Keratinocyte (primary cell): ENCODE measurements at regions not wholly inside any gene's neighbourhood (a gene's known extent, or its start where the extent isn't known, plus 50 kb on each side); places are given as distances from the start of the nearest gene placed in this dataset.
A peak's percentile ranks its signal among the peaks of the same experiment; 100 is the strongest.

Experiments
- EZH2 ChIP-seq: IDR thresholded peaks from one replicate; pipeline ENCODE4 v1.6.1; 2012; ENCODE audit warnings: inconsistent platforms, mild to moderate bottlenecking, low read length, moderate library complexity
- TF ChIP-seq, protein P1 (sequence below), 3 experiments: IDR thresholded peaks in 1 of 3; conservative IDR thresholded peaks in 1 of 3; optimal IDR thresholded peaks in 1 of 3; 2 replicates in 2 of 3; 3 replicates in 1 of 3; pipeline versions ENCODE3 to v1.5.1; 2011; ENCODE audit warnings: low read length in 3 of 3, mild to moderate bottlenecking in 3 of 3, moderate library complexity in 2 of 3, control low read depth in 1 of 3, inconsistent platforms in 1 of 3; ENCODE audit not compliant: insufficient read depth in 2 of 3; ENCODE audit errors: extremely low read depth in 1 of 3

DNA sequence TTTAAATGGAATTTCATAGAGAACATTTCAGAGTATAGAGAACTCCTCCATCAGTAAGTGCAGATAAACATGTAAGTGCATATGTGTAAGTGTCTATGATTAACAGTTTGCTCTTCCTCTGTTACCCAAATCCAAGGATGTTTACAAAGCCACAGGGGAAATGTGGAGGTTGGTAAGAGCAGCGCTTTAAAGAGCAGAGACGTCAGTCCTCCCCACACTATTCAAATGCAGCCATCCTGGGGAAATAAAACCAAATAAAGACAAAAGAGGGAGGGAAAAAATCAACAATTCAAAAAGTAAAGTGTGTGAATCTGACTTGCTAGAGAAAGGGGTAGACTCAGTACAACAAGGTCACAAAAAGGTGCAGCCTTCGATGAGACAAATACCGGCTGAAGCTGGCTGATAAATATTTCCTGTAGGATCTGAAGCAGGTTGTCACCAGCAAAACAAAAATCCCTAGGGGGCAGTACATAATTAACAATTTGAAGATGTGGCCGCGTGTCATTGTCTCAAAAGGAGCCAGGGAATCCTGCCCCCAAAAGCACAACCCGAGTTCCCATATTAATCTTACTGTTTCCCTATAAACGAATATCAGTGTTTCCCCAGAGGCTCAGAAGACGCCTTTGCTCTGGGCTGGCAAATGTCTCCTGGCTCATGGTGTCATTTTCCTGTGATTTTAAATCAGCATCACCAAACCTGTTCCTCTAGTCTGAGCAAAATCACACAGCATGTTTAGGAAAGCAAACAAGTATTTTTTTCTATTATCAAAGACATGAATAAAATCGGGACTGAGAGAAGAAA is 216.5 kb downstream of the CDCA7 start:
- TF ChIP-seq, protein P1, sequence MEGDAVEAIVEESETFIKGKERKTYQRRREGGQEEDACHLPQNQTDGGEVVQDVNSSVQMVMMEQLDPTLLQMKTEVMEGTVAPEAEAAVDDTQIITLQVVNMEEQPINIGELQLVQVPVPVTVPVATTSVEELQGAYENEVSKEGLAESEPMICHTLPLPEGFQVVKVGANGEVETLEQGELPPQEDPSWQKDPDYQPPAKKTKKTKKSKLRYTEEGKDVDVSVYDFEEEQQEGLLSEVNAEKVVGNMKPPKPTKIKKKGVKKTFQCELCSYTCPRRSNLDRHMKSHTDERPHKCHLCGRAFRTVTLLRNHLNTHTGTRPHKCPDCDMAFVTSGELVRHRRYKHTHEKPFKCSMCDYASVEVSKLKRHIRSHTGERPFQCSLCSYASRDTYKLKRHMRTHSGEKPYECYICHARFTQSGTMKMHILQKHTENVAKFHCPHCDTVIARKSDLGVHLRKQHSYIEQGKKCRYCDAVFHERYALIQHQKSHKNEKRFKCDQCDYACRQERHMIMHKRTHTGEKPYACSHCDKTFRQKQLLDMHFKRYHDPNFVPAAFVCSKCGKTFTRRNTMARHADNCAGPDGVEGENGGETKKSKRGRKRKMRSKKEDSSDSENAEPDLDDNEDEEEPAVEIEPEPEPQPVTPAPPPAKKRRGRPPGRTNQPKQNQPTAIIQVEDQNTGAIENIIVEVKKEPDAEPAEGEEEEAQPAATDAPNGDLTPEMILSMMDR (optimal IDR thresholded peaks at IDR 0.05 in 1 of 3, IDR thresholded peaks at IDR 0.05 in 1 of 3, conservative IDR thresholded peaks at IDR 0.05 in 1 of 3; ENCODE audit: extremely low read depth in 1 of 3, insufficient read depth in 2 of 3, low read length in 3 of 3), result peak in 2 of 3 experiments; percentile 46 to 50
- no peak for TF ChIP-seq EZH2
